GM19043 (cell line): ENCODE measurements at regions not wholly inside any gene's neighbourhood (a gene's known extent, or its start where the extent isn't known, plus 50 kb on each side); places are given as distances from the start of the nearest gene placed in this dataset.
"Not testable (repeated sequence)": the region's sequence is repeated elsewhere in the genome, so short reads cannot be mapped to it uniquely, and the experiment has no call there.

Source experiments
- ATAC-seq: cut with Tn5 transposase; IDR thresholded peaks from one replicate; pipeline ENCODE4 v1.9.1; 2021; ENCODE audit warnings: low read depth; ENCODE audit not compliant: unreplicated experiment

DNA sequence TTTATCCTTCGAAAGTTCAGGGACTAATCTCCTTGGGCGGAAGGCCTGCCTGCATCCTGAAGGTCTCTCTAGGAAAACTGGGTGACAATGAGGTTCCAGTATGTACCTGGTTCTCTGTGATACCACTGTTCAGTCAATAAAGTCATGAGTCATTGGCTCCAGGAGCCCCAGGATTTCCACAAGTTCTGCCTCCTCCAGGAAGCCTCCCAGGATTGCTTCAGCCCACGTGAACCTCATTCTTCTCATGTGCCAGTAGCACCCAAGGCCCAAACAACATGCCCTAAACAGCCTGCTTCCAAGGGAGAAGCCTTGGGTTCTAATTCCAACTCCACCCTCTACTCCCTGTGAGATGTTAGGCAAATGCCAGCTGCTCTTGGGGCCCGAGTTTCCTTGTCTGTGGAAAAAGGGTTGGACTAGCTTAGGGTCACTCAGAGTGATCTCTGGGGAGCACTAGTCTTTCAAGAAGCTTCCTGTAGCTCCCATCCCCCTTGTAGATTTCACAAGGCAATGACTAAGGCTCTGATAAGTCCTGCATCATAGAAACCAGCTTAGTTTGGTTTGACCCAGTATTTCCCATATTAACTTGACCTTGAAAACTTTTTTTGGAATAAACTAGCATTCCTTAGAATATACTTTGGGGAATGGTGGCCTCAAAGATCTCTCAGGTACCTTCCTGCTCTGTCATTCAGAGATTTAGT lies 118.3 kb upstream of the ATP2B2 start:
- ATAC-seq: no peak

GRCh38 chr3:10625323-10625722 lies 119.9 kb upstream of the ATP2B2 start:
- ATAC-seq: no peak

GRCh38 chr3:10627884-10628572 lies 122.6 kb upstream of the ATP2B2 start:
- ATAC-seq: no peak

GRCh38 chr3:10628891-10629670 lies 123.7 kb upstream of the ATP2B2 start:
- ATAC-seq: no peak

- no peak for ATAC-seq
These were observed 124.3 kb upstream of the ATP2B2 start for GRCh38 chr3:10629671-10630040.

GRCh38 chr3:10631224-10631623 lies 125.8 kb upstream of the ATP2B2 start:
- ATAC-seq: no peak

- ATAC-seq: no peak
These were observed 126.7 kb upstream of the ATP2B2 start for GRCh38 chr3:10632125-10632524.

GRCh38 chr3:10632741-10633140 lies 127.4 kb upstream of the ATP2B2 start:
- ATAC-seq: no peak

DNA sequence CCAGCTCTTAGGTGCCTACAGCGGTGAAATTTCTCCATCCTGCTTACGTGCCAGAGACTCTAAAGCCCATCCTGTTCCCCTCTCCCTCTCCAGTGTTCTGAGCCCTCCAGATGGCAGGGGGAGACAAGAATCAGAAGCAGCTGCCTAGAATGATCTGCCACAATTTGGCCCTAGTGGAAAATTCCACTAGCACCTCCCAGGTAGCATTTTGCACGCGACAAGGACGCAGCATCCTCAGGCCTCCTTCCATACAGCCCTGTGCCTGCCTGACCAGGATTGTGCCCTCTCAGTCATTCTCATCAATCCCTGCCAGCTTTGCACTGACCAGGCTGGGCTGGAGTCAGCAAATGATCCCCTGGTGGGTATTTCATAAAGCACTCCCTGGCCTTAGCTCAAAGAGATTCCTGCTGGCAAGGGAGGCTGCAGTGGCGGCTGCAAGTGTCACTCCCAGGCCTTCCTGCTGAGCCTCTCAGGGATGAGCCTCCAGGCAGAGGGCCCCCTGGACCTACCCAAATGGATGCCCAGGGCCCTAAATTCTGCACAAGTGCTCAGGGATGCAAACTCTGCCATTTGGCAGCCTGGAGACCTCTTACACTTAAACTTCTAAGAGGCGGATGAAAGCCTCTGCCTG lies 130.2 kb upstream of the ATP2B2 start:
- ATAC-seq: no peak

DNA sequence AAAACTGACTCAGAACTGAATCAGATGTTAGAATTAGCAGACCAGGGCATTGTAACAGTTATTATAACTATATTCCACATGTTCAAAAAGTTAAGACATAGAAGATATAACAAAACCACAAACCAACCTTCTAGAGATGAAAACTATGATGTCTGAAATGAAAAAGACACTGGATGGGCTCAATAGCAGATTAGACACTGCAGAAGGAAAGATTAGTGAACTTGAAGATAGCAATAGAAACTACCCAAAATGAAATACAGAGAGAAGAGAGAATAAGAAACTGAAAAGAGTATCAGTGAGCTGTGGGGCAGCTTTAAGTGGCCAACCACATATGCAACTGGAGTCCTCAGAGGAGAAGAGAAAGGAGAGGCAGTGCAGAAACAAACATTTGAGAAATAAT lies 132.0 kb upstream of the ATP2B2 start:
- no peak for ATAC-seq

GRCh38 chr3:10638466-10638865 lies 133.1 kb upstream of the ATP2B2 start:
- ATAC-seq: no peak

GRCh38 chr3:10641760-10642159 lies 136.4 kb upstream of the ATP2B2 start:
- ATAC-seq: no peak

DNA sequence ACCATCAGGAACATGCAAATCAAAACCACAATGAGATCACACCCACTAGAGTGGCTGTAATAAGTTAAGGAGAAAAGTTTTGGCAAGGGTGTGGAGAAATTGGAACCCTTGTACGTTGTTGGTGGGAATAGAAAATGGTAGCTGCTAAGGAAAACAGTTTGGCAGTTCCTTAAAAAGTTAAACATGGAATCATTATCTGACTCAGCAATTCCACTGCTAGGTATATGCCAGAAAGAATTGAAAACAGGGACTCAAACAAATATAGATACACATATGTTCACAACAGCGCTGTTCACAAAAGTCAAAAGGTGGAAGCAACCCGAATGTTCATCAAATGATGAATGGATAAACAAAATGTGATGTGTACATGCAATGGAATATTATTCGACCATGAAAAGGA lies 138.8 kb upstream of the ATP2B2 start:
- no peak for ATAC-seq

DNA sequence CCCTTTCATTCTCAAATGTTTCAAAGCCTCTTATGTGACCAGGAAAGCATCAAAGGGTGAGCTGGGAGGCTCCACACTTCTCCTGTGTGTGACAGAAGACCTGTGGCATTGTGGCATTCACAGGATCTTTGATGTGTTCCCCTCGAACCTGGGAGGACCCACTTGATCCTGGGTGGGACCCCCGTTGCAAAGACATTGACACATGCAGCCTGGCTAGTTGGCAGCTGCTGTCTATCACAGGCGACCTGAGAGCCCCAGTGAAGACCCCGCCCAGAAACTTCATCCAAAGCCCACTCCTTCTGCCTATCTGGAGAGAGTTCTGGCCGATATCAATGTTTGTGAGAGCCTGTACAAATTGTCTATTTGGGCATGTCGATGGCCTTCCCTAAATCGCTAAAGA lies 140.4 kb upstream of the ATP2B2 start:
- ATAC-seq: no peak

- no peak for ATAC-seq
These were observed 141.3 kb upstream of the ATP2B2 start for GRCh38 chr3:10646531-10647335.

DNA sequence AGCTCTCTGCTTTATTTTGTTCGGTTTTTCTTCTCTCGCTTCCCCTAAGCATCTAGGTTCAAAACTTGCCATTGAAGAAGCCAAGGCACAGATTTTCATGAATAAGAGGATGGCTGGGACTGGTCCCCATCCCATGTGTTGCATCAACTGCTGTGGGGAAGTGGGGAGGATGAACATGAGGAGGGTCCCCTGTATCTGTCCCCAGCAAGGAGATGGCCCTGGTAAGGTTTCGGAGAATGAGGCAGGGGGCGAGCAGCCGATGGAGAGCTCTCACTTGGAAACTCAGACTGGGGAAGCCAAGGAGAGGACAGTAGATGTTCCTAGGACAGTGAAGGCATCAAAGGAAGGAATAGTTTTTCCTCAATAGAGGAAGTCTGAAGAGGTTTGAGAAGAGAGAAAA lies 142.0 kb upstream of the ATP2B2 start:
- no peak for ATAC-seq

DNA sequence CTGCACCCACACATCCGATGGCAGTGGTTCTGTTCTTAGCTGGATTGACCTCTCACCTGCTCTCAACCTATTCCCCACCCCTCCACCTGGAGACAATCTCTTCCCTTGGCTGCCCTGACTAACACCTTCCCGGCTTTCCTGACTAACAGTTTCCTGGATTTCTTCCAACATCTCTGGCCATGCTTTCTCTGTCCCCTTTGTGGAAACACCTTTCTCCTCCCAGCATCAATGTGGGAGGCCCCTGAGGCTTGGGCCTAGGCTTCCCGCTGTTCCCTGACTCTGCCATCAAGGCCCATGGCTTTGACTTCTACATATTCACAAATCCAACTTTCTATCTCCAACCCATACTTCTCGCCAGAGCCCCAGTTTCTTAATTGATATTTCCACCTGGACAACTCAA lies 142.8 kb upstream of the ATP2B2 start:
- ATAC-seq: no peak

DNA sequence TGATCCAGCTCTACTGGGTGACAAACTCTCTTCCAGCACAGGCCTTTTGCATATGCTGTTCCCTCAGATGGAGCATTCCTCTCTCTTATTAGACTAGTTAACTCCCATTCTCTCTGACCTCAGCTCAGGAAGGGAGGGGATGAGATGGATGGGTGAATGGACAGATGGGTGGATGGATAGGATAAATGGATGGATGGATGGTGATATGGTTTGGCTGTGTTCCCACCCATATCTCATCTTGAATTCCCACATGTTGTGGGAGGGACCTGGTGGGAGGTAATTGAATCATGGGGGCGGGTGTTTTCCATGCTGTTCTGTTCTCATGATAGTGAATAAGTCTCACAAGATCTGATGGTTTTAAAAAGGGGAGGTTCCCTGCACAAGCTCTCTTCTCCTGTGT lies 144.1 kb upstream of the ATP2B2 start:
- ATAC-seq: not testable (repeated sequence)

GRCh38 chr3:10651506-10651905 lies 146.1 kb upstream of the ATP2B2 start:
- ATAC-seq: no peak

- ATAC-seq: no peak
These were observed 147.9 kb upstream of the ATP2B2 start for GRCh38 chr3:10653241-10653640.
